Eye (tissue), 1 donor: ENCODE measurements at regions not wholly inside any gene's neighbourhood (a gene's known extent, or its start where the extent isn't known, plus 50 kb on each side); places are given as distances from the start of the nearest gene placed in this dataset.

Experiments
- DNase-seq: peaks from one replicate; pipeline ENCODE4 v3.0.0-alpha.2; 2015

- DNase-seq: no peak
These were observed 55.6 kb upstream of the JDP2 start for GRCh38 chr14:75372260-75372659.

GRCh38 chr14:75373133-75373532, 54.7 kb upstream of the JDP2 start:
- DNase-seq: no peak

DNA sequence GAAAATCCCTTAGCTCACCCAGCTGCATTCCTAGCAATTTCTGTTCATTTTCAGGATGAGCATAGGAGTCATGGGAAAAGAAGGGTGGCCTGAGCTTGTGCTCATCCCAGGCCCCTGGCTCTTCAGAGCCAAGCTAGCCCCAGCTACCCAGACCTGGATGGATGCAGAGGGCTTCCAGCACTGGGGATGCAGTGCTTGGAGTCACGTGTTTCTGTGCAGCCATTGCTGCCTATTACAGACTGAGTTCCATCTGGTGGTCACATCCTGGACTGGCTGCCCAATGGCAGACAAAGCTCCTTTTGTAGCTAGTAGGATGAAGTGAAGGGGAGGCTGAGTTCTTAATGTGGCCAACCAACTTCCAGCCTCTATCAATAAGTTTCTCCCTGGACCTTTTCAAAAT, 54.2 kb upstream of the JDP2 start:
- DNase-seq: no peak

DNA sequence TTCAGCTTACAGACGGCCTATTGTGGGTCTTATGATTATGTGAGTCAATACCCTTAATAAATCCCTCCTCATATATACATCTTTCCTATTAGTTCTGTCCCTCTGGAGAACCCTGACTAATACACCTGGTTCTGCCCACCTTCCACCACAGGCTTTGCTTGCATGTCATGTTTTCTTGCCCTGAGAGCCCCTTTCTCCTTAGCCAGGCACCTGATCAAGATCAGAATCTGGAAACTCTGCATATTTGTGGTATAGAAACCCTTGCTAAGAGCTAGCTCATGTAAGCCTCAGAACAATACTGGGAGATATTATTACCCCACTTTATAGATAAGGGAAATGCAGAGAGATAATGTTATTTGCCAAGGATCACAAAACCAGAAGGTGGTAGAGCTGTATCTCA, 52.9 kb upstream of the JDP2 start:
- no peak for DNase-seq

GRCh38 chr14:75375983-75376382, 51.8 kb upstream of the JDP2 start:
- DNase-seq: no peak
